KBM-7 (cell line): ENCODE measurements at regions not wholly inside any gene's neighbourhood (a gene's known extent, or its start where the extent isn't known, plus 50 kb on each side); places are given as distances from the start of the nearest gene placed in this dataset.

Experiments
- DNase-seq: peaks from one replicate; pipeline ENCODE4 v3.0.0-alpha.2; 2015
- in situ Hi-C: fragments of 300-500 bp; cut with MboI; formaldehyde crosslinking; loops from 2 replicates; pipeline ENCODE4 v1.14.3; 2020; ENCODE audit warnings: low sequenced_read_pairs, low pct_unique_long_range_greater_than_20kb, mixed read lengths

GRCh38 chr10:101293007-101293723 lies 60.8 kb upstream of the BTRC start:
- no peak for DNase-seq
- in situ Hi-C loops: loop anchor here (25.0 kb wide), 1 partner anchor 269 kb away; no protein-coding TSS in a partner anchor

- in situ Hi-C loops: loop anchor here (25.0 kb wide), 1 partner anchor 268 kb away; no protein-coding TSS in a partner anchor
- DNase-seq: no peak
These were observed 59.9 kb upstream of the BTRC start for GRCh38 chr10:101294109-101294508.

GRCh38 chr10:101295261-101295660 lies 58.7 kb upstream of the BTRC start:
- no peak for DNase-seq
- in situ Hi-C loops: loop anchor here (25.0 kb wide), 1 partner anchor 267 kb away; no protein-coding TSS in a partner anchor

GRCh38 chr10:101297901-101298486 lies 56.0 kb upstream of the BTRC start:
- peak; percentile 80 for DNase-seq
- in situ Hi-C loops: loop anchor here (25.0 kb wide), 1 partner anchor 264 kb away; no protein-coding TSS in a partner anchor

GRCh38 chr10:101299211-101299610 lies 54.8 kb upstream of the BTRC start:
- in situ Hi-C loops: loop anchor here (25.0 kb wide), 1 partner anchor 263 kb away; no protein-coding TSS in a partner anchor
- no peak for DNase-seq

GRCh38 chr10:101301111-101301731 lies 52.7 kb upstream of the BTRC start:
- in situ Hi-C loops: loop anchor here (25.0 kb wide), 1 partner anchor 136 kb away; no protein-coding TSS in a partner anchor
- peak; percentile 74 for DNase-seq

- in situ Hi-C loops: loop anchor here (25.0 kb wide), 1 partner anchor 134 kb away; no protein-coding TSS in a partner anchor
These were observed 50.8 kb upstream of the BTRC start for GRCh38 chr10:101303087-101303703.

More at GRCh38 chr10:101303087-101303703, 50.8 kb upstream of the BTRC start:
- DNase-seq: no peak
